H1 (cell line): ENCODE measurements at regions not wholly inside any gene's neighbourhood (a gene's known extent, or its start where the extent isn't known, plus 50 kb on each side); places are given as distances from the start of the nearest gene placed in this dataset.
A peak's percentile ranks its signal among the peaks of the same experiment; 100 is the strongest.

Source experiments
- CTCF ChIA-PET: fragments of 300-600 bp; sonication (Branson Sonifier 250); formaldehyde crosslinking; loops from one replicate; lab custom pipeline; 2021; ENCODE audit not compliant: partially characterized antibody; lab: Charles Lee
- POLR2A ChIA-PET: fragments of 300-600 bp; sonication (Branson Sonifier 250); formaldehyde crosslinking; loops from one replicate; lab custom pipeline; 2021; ENCODE audit warnings: inconsistent platforms; ENCODE audit not compliant: partially characterized antibody; lab: Charles Lee
- DNase-seq, 2 experiments: peaks; one replicate each; pipeline versions ENCODE4 v3.0.0 to v3.0.0-alpha.2; 2010 to 2022; ENCODE audit warnings: low spot score in 2 of 2, low read depth in 1 of 2, mixed read lengths in 1 of 2
- FAIRE-seq: peaks from 2 replicates; lab custom pipeline; 2011; peaks lifted over from hg19 to GRCh38; lab: Jason Lieb, UNC
- H2AFZ ChIP-seq: 2 replicates; pipeline ENCODE4 v1.8.1; 2012; ENCODE audit warnings: low read length, inconsistent platforms
- H2AK5ac ChIP-seq: 2 replicates; pipeline ENCODE4 v1.6.1; 2013; ENCODE audit warnings: low read depth, low read length
- H2BK120ac ChIP-seq: replicated peaks from 2 replicates; pipeline ENCODE3; 2013; ENCODE audit warnings: low read depth, low read length, inconsistent platforms
- H2BK12ac ChIP-seq: 2 replicates; pipeline ENCODE4 v1.6.1; 2013; ENCODE audit warnings: low read depth, low read length
- H2BK15ac ChIP-seq: 2 replicates; pipeline ENCODE4 v1.6.1; 2013; ENCODE audit warnings: low read length
- H2BK20ac ChIP-seq: 2 replicates; pipeline ENCODE4 v1.6.1; 2013; ENCODE audit warnings: low read length
- H2BK5ac ChIP-seq: 2 replicates; pipeline ENCODE4 v1.6.1; 2013; ENCODE audit warnings: low read depth, low read length
- H3K14ac ChIP-seq: 2 replicates; pipeline ENCODE4 v1.6.1; 2013; ENCODE audit warnings: inconsistent platforms; ENCODE audit not compliant: insufficient read length
- H3K18ac ChIP-seq: 2 replicates; pipeline ENCODE4 v1.6.1; 2013; ENCODE audit warnings: low read length; ENCODE audit errors: extremely low read depth
- H3K23ac ChIP-seq: 2 replicates; pipeline ENCODE4 v1.6.1; 2013; ENCODE audit warnings: inconsistent platforms; ENCODE audit not compliant: insufficient read length
- H3K23me2 ChIP-seq: 2 replicates; pipeline ENCODE4 v1.6.1; 2013; ENCODE audit warnings: low read depth, low read length
- H3K27ac ChIP-seq: 2 replicates; pipeline ENCODE4 v1.6.1; 2011; ENCODE audit warnings: low read depth, low read length, inconsistent platforms
- H3K27me3 ChIP-seq, 4 experiments: replicated peaks in 1 of 4; 1 replicate in 1 of 4; 2 replicates in 3 of 4; pipeline versions ENCODE4 v1.6.1 to v1.8.1; 2011 to 2013; ENCODE audit warnings: low read length in 3 of 4, mild to moderate bottlenecking in 3 of 4, inconsistent platforms in 2 of 4, mixed read lengths in 2 of 4, moderate library complexity in 1 of 4; ENCODE audit not compliant: control insufficient read depth in 3 of 4, insufficient read depth in 3 of 4; ENCODE audit errors: extremely low read depth in 1 of 4
- H3K36me3 ChIP-seq, 4 experiments: 2 replicates each; pipeline versions ENCODE4 v1.6.1 to v1.8.1; 2011 to 2013; ENCODE audit warnings: mild to moderate bottlenecking in 4 of 4, low read length in 3 of 4, moderate library complexity in 2 of 4, control low read depth in 1 of 4, inconsistent platforms in 1 of 4; ENCODE audit not compliant: insufficient read depth in 4 of 4, control insufficient read depth in 2 of 4
- H3K4ac ChIP-seq: replicated peaks from 2 replicates; pipeline ENCODE3; 2013; ENCODE audit warnings: low read length, low read depth, mixed read lengths, inconsistent platforms; ENCODE audit not compliant: insufficient read length
- H3K4me1 ChIP-seq, 4 experiments: replicated peaks in 1 of 4; 1 replicate in 1 of 4; 2 replicates in 3 of 4; pipeline versions ENCODE4 v1.6.1 to v1.8.1; 2011 to 2013; ENCODE audit warnings: low read length in 3 of 4, inconsistent platforms in 2 of 4, mixed read lengths in 1 of 4; ENCODE audit not compliant: insufficient read depth in 4 of 4, control insufficient read depth in 3 of 4
- H3K4me2 ChIP-seq, 2 experiments: 2 replicates each; pipeline versions ENCODE4 v1.6.1 to v1.8.1; 2011 to 2013; ENCODE audit warnings: low read depth in 2 of 2, low read length in 2 of 2, control low read depth in 1 of 2, inconsistent platforms in 1 of 2, mild to moderate bottlenecking in 1 of 2; ENCODE audit not compliant: insufficient read depth in 1 of 2
- H3K4me3 ChIP-seq, 4 experiments: fragments of 200-600, 300-600 bp in 1 of 4; sonication (generic), shearing (Covaris generic), sonication (Bioruptor Twin) in 1 of 4; 2 replicates each; pipeline versions ENCODE4 v1.5.1 to v1.8.1; 2011 to 2016; ENCODE audit warnings: low read length in 4 of 4, low read depth in 3 of 4, control low read depth in 2 of 4, inconsistent platforms in 2 of 4, mild to moderate bottlenecking in 2 of 4, mixed read lengths in 1 of 4, moderate library complexity in 1 of 4; ENCODE audit not compliant: insufficient read depth in 2 of 4; ENCODE audit errors: extremely low read depth in 1 of 4
- H3K56ac ChIP-seq: replicated peaks from 2 replicates; pipeline ENCODE3; 2013; ENCODE audit warnings: low read depth, mild to moderate bottlenecking, mixed read lengths, low read length, inconsistent platforms; ENCODE audit not compliant: insufficient read length
- H3K79me1 ChIP-seq: 2 replicates; pipeline ENCODE4 v1.6.1; 2013; ENCODE audit warnings: low read depth, low read length, control low read depth
- H3K79me2 ChIP-seq, 2 experiments: 2 replicates each; pipeline versions ENCODE4 v1.6.1 to v1.8.1; 2012 to 2013; ENCODE audit warnings: low read length in 2 of 2, mild to moderate bottlenecking in 2 of 2, inconsistent platforms in 1 of 2; ENCODE audit not compliant: insufficient read depth in 2 of 2, control insufficient read depth in 1 of 2
- H3K9ac ChIP-seq, 4 experiments: replicated peaks in 1 of 4; 1 replicate in 1 of 4; 2 replicates in 3 of 4; pipeline versions ENCODE4 v1.6.1 to v1.8.1; 2011 to 2013; ENCODE audit warnings: low read depth in 3 of 4, low read length in 3 of 4, control low read depth in 2 of 4, mild to moderate bottlenecking in 2 of 4, moderate library complexity in 2 of 4, inconsistent platforms in 1 of 4; ENCODE audit errors: extremely low read depth in 1 of 4
- H3K9me3 ChIP-seq, 2 experiments: 2 replicates each; pipeline versions ENCODE4 v1.6.1 to v1.8.1; 2012 to 2013; ENCODE audit warnings: mild to moderate bottlenecking in 2 of 2, moderate library complexity in 2 of 2, control low read depth in 1 of 2, inconsistent platforms in 1 of 2, low read depth in 1 of 2, low read length in 1 of 2, mixed read lengths in 1 of 2; ENCODE audit not compliant: insufficient read depth in 2 of 2
- H4K20me1 ChIP-seq, 2 experiments: replicated peaks in 1 of 2; 2 replicates each; pipeline versions ENCODE3 to v1.8.1; 2011 to 2013; ENCODE audit warnings: inconsistent platforms in 2 of 2, low read length in 2 of 2, mild to moderate bottlenecking in 1 of 2; ENCODE audit not compliant: insufficient read depth in 2 of 2, control insufficient read depth in 1 of 2
- H4K5ac ChIP-seq: 2 replicates; pipeline ENCODE4 v1.6.1; 2013; ENCODE audit warnings: low read length, low read depth, mixed read lengths, inconsistent platforms; ENCODE audit not compliant: insufficient read length
- H4K8ac ChIP-seq: 2 replicates; pipeline ENCODE4 v1.8.0; 2013; ENCODE audit warnings: mild to moderate bottlenecking, moderate library complexity, low read length, inconsistent platforms; ENCODE audit not compliant: insufficient read depth; ENCODE audit errors: extremely low read depth
- H4K91ac ChIP-seq: replicated peaks from 2 replicates; pipeline ENCODE3; 2013; ENCODE audit warnings: low read length, mixed read lengths, inconsistent platforms; ENCODE audit not compliant: insufficient read length
- BCL11A ChIP-seq, 2 experiments: IDR thresholded peaks; one replicate each; pipeline ENCODE4 v1.6.1; 2011; ENCODE audit warnings: low read depth in 2 of 2, low read length in 2 of 2, mild to moderate bottlenecking in 2 of 2
- KDM1A ChIP-seq: fragments of 200-600, 300-600 bp; sonication (generic); IDR thresholded peaks from 2 replicates; pipeline ENCODE4 v1.7.1; 2016; ENCODE audit warnings: mild to moderate bottlenecking, low read length, borderline replicate concordance
- KDM5A ChIP-seq: fragments of 200-600 bp; IDR thresholded peaks from 2 replicates; pipeline ENCODE4 v1.7.1; 2012; ENCODE audit warnings: mild to moderate bottlenecking, low read length, inconsistent platforms, mixed read lengths
- RNF2 ChIP-seq: fragments of 200-900, 300-1000 bp; sonication (generic); IDR thresholded peaks from 2 replicates; pipeline ENCODE4 v1.7.1; 2016; ENCODE audit warnings: borderline replicate concordance, low read depth, mild to moderate bottlenecking, antibody characterized with exemption, low read length; ENCODE audit not compliant: poor library complexity, severe bottlenecking; ENCODE audit errors: missing control alignments
- WGBS, 2 experiments: shearing (Covaris generic) in 1 of 2; methylation state at CpG; one replicate each; pipeline versions ENCODE4 v1.1.6 to v1.1.7; 2013 to 2015; ENCODE audit warnings: low lambda C conversion rate in 2 of 2, mixed read lengths in 2 of 2, inconsistent platforms in 1 of 2, low coverage in 1 of 2, missing lambda C conversion rate in 1 of 2; ENCODE audit not compliant: insufficient replicate concordance in 2 of 2, insufficient coverage in 1 of 2, insufficient read length in 1 of 2; ENCODE audit errors: extremely low coverage in 1 of 2, missing lambda C conversion rate in 1 of 2; 5-methylcytosine and 5-hydroxymethylcytosine counted together

GRCh38 chr20:2244523-2244922, 51.3 kb upstream of the TGM3 start:
- Histone ChIP-seq H3K36me3 (no peaks in the 10 kb centered on the region), H2BK20ac (no peak overlapping the region), H4K5ac (no peak overlapping the region), H2AK5ac (no peak overlapping the region; the same call in 1 of the 2 replicates), H3K56ac (no peak overlapping the region), H3K9ac (no peak overlapping the region), H3K4me1 (peaks cover 13 to 23% (median 17%) of the 10 kb centered on the region in 4 experiments), H2BK15ac (no peak overlapping the region), H2BK120ac (no peak overlapping the region), H4K91ac (no peak overlapping the region), H4K8ac (no peak overlapping the region), H3K27me3 (no peaks in the 10 kb centered on the region), H3K23ac (no peak overlapping the region), H3K4me3 (no peak overlapping the region), H3K14ac (no peak overlapping the region), H2BK5ac (no peak overlapping the region), H3K79me2 (no peaks in the 10 kb centered on the region), H2AFZ (no peak overlapping the region), H3K4ac (no peak overlapping the region), H3K79me1 (no peaks in the 10 kb centered on the region), H3K18ac (0 out of 2 replicates have a peak overlapping the region, but pooled peaks have one; percentile 15), H2BK12ac (no peak overlapping the region), H3K9me3 (no peaks in the 10 kb centered on the region), H3K23me2 (no peaks in the 10 kb centered on the region; the same call in 1 of the 2 replicates), H3K27ac (no peak overlapping the region), H4K20me1 (no peaks in the 10 kb centered on the region), H3K4me2 (peak overlapping the region in 1 of 2 experiments; percentile 17; a peak in 1 of 4 replicates)
- 78% methylated on average over 4 of the region's 4 CpGs; no CpG with 5 or more reads in 1 of the 2 experiments for WGBS, 2 experiments
- FAIRE-seq (no peak), DNase-seq (no peak)
- TF ChIP-seq BCL11A (IDR thresholded peaks at IDR 0.05; ENCODE audit: low read depth in 2 of 2, low read length in 2 of 2), result no peak
- TF ChIP-seq KDM5A, result no peak
- TF ChIP-seq RNF2, result no peak
- TF ChIP-seq KDM1A, result no peak
- POLR2A ChIA-PET, result interaction anchor here (2.1 kb wide), 1 partner anchor 37 kb away, joined by 6 read pairs; no protein-coding TSS in a partner anchor
- CTCF ChIA-PET, result interaction anchor here (0.6 to 2.3 kb wide), 5 partner anchors 14 to 142 kb away, joined by 3 to 15 read pairs (median 3); no protein-coding TSS in a partner anchor
